Fibroblast of pulmonary artery (primary cell): ENCODE measurements at regions not wholly inside any gene's neighbourhood (a gene's known extent, or its start where the extent isn't known, plus 50 kb on each side); places are given as distances from the start of the nearest gene placed in this dataset.
A peak's percentile ranks its signal among the peaks of the same experiment; 100 is the strongest.
"Not testable (repeated sequence)": the region's sequence is repeated elsewhere in the genome, so short reads cannot be mapped to it uniquely, and the experiment has no call there.

Source experiments
- DNase-seq: peaks from one replicate; pipeline ENCODE4 v3.0.0-alpha.2; 2010; ENCODE audit warnings: low read depth
- H3K4me3 ChIP-seq: replicated peaks from 2 replicates; pipeline ENCODE4 v1.5.1; 2011; ENCODE audit warnings: low read depth, mild to moderate bottlenecking, control low read depth, low read length, moderate library complexity
- CTCF ChIP-seq: IDR thresholded peaks from 2 replicates; pipeline ENCODE4 v1.5.1; 2011; ENCODE audit warnings: mild to moderate bottlenecking, control low read depth, low read length, inconsistent platforms; ENCODE audit errors: missing control alignments

- no peak for TF ChIP-seq CTCF
Observed at GRCh38 chr13:38072696-38073095, 203.1 kb upstream of the TRPC4 start.

GRCh38 chr13:38071340-38071739 is 201.8 kb upstream of the TRPC4 start:
- DNase-seq, result not testable (repeated sequence)

More at GRCh38 chr13:38072696-38073095, 203.1 kb upstream of the TRPC4 start:
- no peak for DNase-seq
- H3K4me3 ChIP-seq, result no peak overlapping the region

GRCh38 chr13:38053896-38054295 is 184.3 kb upstream of the TRPC4 start:
- TF ChIP-seq CTCF, result no peak
- no peak overlapping the region for H3K4me3 ChIP-seq
- DNase-seq, result no peak

More at GRCh38 chr13:38071340-38071739, 201.8 kb upstream of the TRPC4 start:
- H3K4me3 ChIP-seq, result not testable (repeated sequence)

- no peak for DNase-seq
- no peak for TF ChIP-seq CTCF
- H3K4me3 ChIP-seq, result no peak overlapping the region
Observed at GRCh38 chr13:38046049-38046376, 176.4 kb upstream of the TRPC4 start.

GRCh38 chr13:38045278-38046048 is 175.9 kb upstream of the TRPC4 start:
- TF ChIP-seq CTCF, result peak; percentile 77
- H3K4me3 ChIP-seq, result no peak overlapping the region
- peak; percentile 71 for DNase-seq

- H3K4me3 ChIP-seq, result no peak overlapping the region
- no peak for TF ChIP-seq CTCF
- no peak for DNase-seq
Observed at GRCh38 chr13:38044067-38044466, 174.5 kb upstream of the TRPC4 start.

GRCh38 chr13:38042771-38043170 is 173.2 kb upstream of the TRPC4 start:
- TF ChIP-seq CTCF, result no peak
- no peak overlapping the region for H3K4me3 ChIP-seq
- DNase-seq, result peak; percentile 31
